ENCODE measurements at regions not wholly inside any gene's neighbourhood (a gene's known extent, or its start where the extent isn't known, plus 50 kb on each side); places are given as distances from the start of the nearest gene placed in this dataset.

DNA sequence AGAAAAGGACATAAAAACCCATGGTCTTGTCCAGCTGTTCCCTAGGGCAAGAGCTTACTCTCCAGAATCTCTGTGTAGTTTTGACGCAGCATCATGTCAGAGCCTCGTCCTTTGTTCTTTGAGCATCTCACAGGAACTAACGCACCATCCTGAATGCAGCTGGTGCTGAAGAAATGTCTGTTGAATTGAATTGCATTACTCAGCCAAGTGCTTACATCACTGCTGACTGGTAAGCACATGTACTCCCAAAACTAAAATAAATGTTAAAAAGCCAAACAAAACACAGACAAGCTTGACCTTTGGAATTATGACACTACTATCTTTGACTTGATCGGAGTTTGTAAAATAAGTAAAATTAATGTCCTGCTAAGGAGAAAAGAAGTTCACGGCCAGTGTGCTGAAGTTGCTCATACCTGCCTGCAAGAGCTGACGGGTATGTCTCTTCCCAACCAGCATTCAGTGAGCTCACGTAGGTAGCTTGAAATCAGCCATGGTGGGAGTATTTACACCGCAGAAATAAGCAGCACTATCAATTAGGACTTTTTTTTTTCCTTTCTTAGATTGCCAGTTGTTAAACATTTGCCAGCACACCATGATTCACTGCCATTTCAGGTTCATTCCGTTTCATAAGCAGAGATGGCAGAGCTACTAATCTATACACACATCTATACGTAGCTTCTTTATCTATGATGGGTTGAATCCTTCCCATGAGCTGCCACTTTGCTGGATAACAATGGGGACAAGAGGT is 310.6 kb upstream of the MSX2 start:
- Histone ChIP-seq H3K36me3 (ENCODE audit: control insufficient read depth, insufficient read depth, low read length) (no peaks in the 10 kb centered on the region), H3K27me3 (replicated peaks; ENCODE audit: control insufficient read depth, insufficient read depth, low read length) (no peaks in the 10 kb centered on the region; the same call in 1 of the 2 replicates), H3K4me3 (replicated peaks; ENCODE audit: low read depth, low read length) (no peak overlapping the region)
- TF ChIP-seq, protein P1, sequence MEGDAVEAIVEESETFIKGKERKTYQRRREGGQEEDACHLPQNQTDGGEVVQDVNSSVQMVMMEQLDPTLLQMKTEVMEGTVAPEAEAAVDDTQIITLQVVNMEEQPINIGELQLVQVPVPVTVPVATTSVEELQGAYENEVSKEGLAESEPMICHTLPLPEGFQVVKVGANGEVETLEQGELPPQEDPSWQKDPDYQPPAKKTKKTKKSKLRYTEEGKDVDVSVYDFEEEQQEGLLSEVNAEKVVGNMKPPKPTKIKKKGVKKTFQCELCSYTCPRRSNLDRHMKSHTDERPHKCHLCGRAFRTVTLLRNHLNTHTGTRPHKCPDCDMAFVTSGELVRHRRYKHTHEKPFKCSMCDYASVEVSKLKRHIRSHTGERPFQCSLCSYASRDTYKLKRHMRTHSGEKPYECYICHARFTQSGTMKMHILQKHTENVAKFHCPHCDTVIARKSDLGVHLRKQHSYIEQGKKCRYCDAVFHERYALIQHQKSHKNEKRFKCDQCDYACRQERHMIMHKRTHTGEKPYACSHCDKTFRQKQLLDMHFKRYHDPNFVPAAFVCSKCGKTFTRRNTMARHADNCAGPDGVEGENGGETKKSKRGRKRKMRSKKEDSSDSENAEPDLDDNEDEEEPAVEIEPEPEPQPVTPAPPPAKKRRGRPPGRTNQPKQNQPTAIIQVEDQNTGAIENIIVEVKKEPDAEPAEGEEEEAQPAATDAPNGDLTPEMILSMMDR (IDR thresholded peaks at IDR 0.05; ENCODE audit: insufficient read depth, low read length, poor library complexity, severe bottlenecking), result no peak
- no peak for DNase-seq (ENCODE audit: extremely low read depth, insufficient read length)

DNA sequence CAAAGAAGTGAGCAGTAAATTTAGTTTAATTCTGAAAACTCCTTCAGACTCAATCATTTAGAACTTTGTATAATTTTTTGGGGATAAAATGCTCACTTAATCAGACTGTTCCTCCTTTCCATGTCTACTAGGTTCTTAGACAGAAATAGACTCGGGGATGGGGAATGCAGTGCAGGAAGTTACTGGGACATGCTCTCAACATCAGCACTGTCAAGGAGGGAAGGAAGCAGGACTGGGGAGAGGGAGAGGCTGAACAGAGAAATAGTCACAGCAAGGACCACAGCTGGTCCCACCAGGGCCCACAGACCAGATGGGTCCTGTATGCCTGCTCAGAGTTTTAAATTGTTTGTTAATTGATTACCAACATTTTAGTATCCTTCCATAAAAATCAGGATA is 310.1 kb upstream of the MSX2 start:
- H3K4me3 ChIP-seq (replicated peaks; ENCODE audit: low read depth, low read length), result no peak overlapping the region
- no peaks in the 10 kb centered on the region; the same call in 1 of the 2 replicates for H3K27me3 ChIP-seq (replicated peaks; ENCODE audit: control insufficient read depth, insufficient read depth, low read length)
- TF ChIP-seq, protein P1 (IDR thresholded peaks at IDR 0.05; ENCODE audit: insufficient read depth, low read length, poor library complexity, severe bottlenecking), result no peak
- DNase-seq (ENCODE audit: extremely low read depth, insufficient read length), result no peak
- no peaks in the 10 kb centered on the region for H3K36me3 ChIP-seq (ENCODE audit: control insufficient read depth, insufficient read depth, low read length)

DNA sequence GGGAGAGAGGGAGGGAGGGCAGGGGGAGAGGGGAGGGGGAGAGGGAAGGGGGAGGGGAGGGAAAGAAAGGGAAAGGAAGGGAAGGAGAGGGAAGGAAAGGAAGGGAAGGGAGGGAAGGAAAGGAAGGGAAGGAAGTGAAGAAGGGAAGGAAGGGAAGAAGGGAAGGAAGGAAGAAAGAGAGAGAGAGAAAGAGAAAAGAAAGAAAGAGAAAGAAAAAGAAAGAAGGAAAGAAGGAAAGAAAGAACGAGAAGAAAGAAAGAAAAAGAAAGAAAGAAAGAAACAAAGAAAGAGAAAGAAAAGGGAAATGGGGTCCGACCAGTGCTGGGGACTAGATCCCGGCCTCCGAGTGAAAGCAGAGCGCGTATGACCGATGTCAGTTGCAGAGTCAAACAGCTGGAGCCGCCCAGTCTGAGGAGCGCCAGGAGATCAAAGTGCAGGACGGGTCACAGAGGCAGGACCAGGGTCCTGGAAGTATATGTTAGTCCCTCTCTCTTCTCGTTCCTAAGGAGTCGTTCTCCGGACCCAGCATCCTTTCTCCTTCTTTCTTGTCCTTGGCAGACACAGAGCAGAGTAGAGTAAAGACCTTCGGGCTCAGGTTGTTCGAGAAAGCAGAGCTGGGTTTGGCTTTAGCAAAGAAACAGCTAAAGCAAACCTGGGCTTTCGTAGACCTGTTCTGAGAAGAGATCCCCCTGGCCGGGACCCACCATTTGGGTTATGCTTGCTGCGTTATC is 305.4 kb upstream of the MSX2 start:
- DNase-seq (ENCODE audit: extremely low read depth, insufficient read length), result no peak
- no peaks in the 10 kb centered on the region for H3K36me3 ChIP-seq (ENCODE audit: control insufficient read depth, insufficient read depth, low read length)
- H3K27me3 ChIP-seq (replicated peaks; ENCODE audit: control insufficient read depth, insufficient read depth, low read length), result no peaks in the 10 kb centered on the region; the same call in 1 of the 2 replicates
- H3K4me3 ChIP-seq (replicated peaks; ENCODE audit: low read depth, low read length), result no peak overlapping the region
- TF ChIP-seq, protein P1 (IDR thresholded peaks at IDR 0.05; ENCODE audit: insufficient read depth, low read length, poor library complexity, severe bottlenecking), result no peak

DNA sequence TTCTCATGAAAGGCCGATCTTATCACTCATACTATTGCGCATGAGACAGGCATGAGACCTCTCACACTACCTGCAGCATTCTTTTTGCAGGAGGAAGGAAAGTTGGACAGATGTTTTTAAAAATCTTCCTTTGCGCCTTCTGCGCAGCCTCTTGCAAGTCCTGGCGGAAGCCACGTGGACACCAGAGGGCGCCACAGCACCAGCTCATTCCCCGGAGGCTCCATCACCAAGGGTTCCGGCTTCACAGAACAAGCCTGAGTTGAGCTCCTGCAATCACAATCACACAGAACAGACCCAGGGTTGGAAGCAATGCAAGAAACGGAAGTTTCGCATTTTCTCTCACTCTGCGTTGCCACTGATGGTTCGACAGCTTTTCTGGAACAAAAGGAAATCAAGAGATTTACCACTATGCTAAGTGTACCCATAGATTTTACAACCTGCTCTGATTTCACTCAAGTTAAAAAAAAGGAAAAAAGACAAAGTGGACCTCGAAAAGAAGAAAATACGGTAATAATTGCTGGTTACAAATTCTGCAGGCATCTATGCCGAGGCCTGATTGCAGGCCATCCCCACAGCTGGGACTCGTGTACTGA is 304.7 kb upstream of the MSX2 start:
- H3K36me3 ChIP-seq (ENCODE audit: control insufficient read depth, insufficient read depth, low read length), result no peaks in the 10 kb centered on the region
- no peak overlapping the region for H3K4me3 ChIP-seq (replicated peaks; ENCODE audit: low read depth, low read length)
- TF ChIP-seq, protein P1 (IDR thresholded peaks at IDR 0.05; ENCODE audit: insufficient read depth, low read length, poor library complexity, severe bottlenecking), result peak; percentile 95
- H3K27me3 ChIP-seq (replicated peaks; ENCODE audit: control insufficient read depth, insufficient read depth, low read length), result no peaks in the 10 kb centered on the region; the same call in 1 of the 2 replicates
- peak; percentile 70 for DNase-seq (ENCODE audit: extremely low read depth, insufficient read length)

DNA sequence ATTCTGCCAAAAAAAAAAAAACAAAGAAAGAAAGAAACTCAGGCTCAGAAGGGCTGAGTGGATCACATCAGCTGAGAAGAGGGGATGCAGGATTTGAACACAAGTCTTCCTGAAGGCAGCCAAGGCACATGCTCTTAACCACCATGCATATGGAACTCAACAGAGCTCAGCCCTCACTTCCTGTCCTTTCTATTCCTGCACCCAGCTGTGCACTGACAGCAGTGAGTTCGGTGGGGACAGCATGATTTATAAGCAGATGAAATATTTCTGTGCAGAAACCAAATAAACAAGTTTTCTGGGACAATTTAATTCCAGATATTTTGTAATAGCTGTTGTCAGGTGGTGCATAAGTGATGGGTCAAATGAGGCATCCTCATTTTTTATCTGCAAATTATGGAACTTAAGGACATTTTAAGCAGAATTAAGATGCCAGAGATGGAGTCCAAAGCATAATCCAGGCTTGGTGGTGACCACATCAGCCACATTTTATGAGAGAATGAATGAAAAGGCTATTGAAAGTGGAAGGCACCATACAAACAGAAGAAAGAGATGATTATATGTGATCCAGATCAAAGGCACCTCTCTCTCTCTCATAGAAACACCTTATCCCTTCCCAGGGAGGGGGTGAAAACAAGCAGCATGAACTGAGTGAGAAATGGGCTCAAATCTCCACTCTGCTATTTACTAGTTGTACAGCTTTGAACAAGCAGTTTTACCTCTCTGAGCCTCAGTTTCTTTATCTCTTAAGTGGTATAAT is 303.6 kb upstream of the MSX2 start:
- no peaks in the 10 kb centered on the region for H3K36me3 ChIP-seq (ENCODE audit: control insufficient read depth, insufficient read depth, low read length)
- no peak overlapping the region for H3K4me3 ChIP-seq (replicated peaks; ENCODE audit: low read depth, low read length)
- no peak for DNase-seq (ENCODE audit: extremely low read depth, insufficient read length)
- TF ChIP-seq, protein P1 (IDR thresholded peaks at IDR 0.05; ENCODE audit: insufficient read depth, low read length, poor library complexity, severe bottlenecking), result no peak
- no peaks in the 10 kb centered on the region; the same call in 1 of the 2 replicates for H3K27me3 ChIP-seq (replicated peaks; ENCODE audit: control insufficient read depth, insufficient read depth, low read length)

Measured in GM06990 (cell line).